ENCODE measurements at regions not wholly inside any gene's neighbourhood (a gene's known extent, or its start where the extent isn't known, plus 50 kb on each side); places are given as distances from the start of the nearest gene placed in this dataset.

DNA sequence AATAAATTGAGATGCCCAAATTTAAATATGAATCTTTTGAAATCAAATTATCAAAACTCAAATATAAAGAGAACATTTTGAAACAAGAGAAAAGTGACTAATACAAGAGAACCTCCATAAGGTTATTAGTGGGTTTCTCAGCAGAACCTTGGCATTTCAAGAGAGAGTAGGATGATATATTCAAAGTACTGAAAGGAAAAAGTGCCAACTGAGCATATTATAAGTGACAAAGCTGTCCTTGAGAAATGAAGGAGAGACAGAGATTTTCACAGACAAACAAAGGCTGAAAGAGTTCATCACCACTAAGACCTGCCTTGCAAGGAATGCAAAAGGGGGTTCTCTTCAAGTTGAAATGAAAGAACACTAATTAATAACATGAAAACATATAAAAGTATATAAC is 366.0 kb downstream of the HINT1 start:
- TF ChIP-seq RNF2 (IDR thresholded peaks at IDR 0.05) (no peak), HMGXB4 (CRISPR knock-in tag; IDR thresholded peaks at IDR 0.05) (no peak), CTCF (IDR thresholded peaks at IDR 0.05 in 2 of 3, conservative IDR thresholded peaks at IDR 0.05 in 1 of 3; ENCODE audit: insufficient read depth in 2 of 3, low read depth in 1 of 3, low read length in 3 of 3) (no peak), BACH1 (tag; IDR thresholded peaks at IDR 0.05) (no peak), ZNF41 (CRISPR knock-in tag; conservative IDR thresholded peaks at IDR 0.05) (no peak), HNRNPUL1 (IDR thresholded peaks at IDR 0.05; ENCODE audit: low read length) (no peak), FOXK1 (CRISPR knock-in tag; IDR thresholded peaks at IDR 0.05; ENCODE audit: borderline replicate concordance) (no peak), CBX2 (IDR thresholded peaks at IDR 0.05; ENCODE audit: insufficient read depth, low read length, poor library complexity, severe bottlenecking) (no peak)
